ACC112 (cell line): ENCODE measurements at regions not wholly inside any gene's neighbourhood (a gene's known extent, or its start where the extent isn't known, plus 50 kb on each side); places are given as distances from the start of the nearest gene placed in this dataset.
"Not testable (repeated sequence)": the region's sequence is repeated elsewhere in the genome, so short reads cannot be mapped to it uniquely, and the experiment has no call there.

ENCODE experiments used
- H2AFZ ChIP-seq: fragments of 200-600 bp; sonication (generic); one replicate; pipeline ENCODE4 v1.6.0; 2017; ENCODE audit warnings: antibody characterized with exemption, low read length; ENCODE audit not compliant: unreplicated experiment
- H3K27ac ChIP-seq: fragments of 200-600 bp; sonication (generic); 2 replicates; pipeline ENCODE4 v1.5.1; 2014; ENCODE audit warnings: low read depth, mild to moderate bottlenecking, antibody characterized with exemption, low read length, moderate library complexity
- H3K27me3 ChIP-seq: fragments of 200-600 bp; sonication (generic); 2 replicates; pipeline ENCODE4 v1.6.1; 2014; ENCODE audit warnings: mild to moderate bottlenecking, antibody characterized with exemption, low read length, moderate library complexity, mixed read lengths; ENCODE audit not compliant: insufficient read depth
- H3K36me3 ChIP-seq: fragments of 200-600 bp; sonication (generic); 2 replicates; pipeline ENCODE4 v1.6.1; 2016; ENCODE audit warnings: mild to moderate bottlenecking, antibody characterized with exemption, low read length, moderate library complexity, mixed read lengths; ENCODE audit not compliant: insufficient read depth
- H3K4me1 ChIP-seq: fragments of 200-600 bp; sonication (generic); one replicate; pipeline ENCODE4 v1.6.1; 2016; ENCODE audit warnings: low read length, mixed read lengths; ENCODE audit not compliant: insufficient read depth, unreplicated experiment, control insufficient read depth
- H3K4me3 ChIP-seq: fragments of 200-600 bp; sonication (generic); 2 replicates; pipeline ENCODE4 v1.5.1; 2014; ENCODE audit warnings: mild to moderate bottlenecking, low read depth, low read length
- H3K79me2 ChIP-seq: fragments of 200-600 bp; sonication (generic); one replicate; pipeline ENCODE4 v1.6.0; 2016; ENCODE audit warnings: low read length; ENCODE audit not compliant: control insufficient read depth, unreplicated experiment, insufficient read depth

- H3K4me1 ChIP-seq: no peaks in the 10 kb centered on the region
- H3K27ac ChIP-seq: no peak overlapping the region
- H3K4me3 ChIP-seq: no peak overlapping the region
- H2AFZ ChIP-seq: no peak overlapping the region
- H3K27me3 ChIP-seq: no peaks in the 10 kb centered on the region
- no peaks in the 10 kb centered on the region for H3K36me3 ChIP-seq
- H3K79me2 ChIP-seq: no peaks in the 10 kb centered on the region
Measured at GRCh38 chr6:82607998-82608725, 244.5 kb downstream of the TPBG start.

GRCh38 chr6:82608781-82609180, 245.2 kb downstream of the TPBG start:
- no peak overlapping the region for H2AFZ ChIP-seq
- H3K79me2 ChIP-seq: no peaks in the 10 kb centered on the region
- H3K27ac ChIP-seq: no peak overlapping the region
- no peaks in the 10 kb centered on the region for H3K36me3 ChIP-seq
- no peaks in the 10 kb centered on the region for H3K27me3 ChIP-seq
- no peaks in the 10 kb centered on the region for H3K4me1 ChIP-seq
- H3K4me3 ChIP-seq: no peak overlapping the region

- H3K4me3 ChIP-seq: no peak overlapping the region
- no peaks in the 10 kb centered on the region for H3K79me2 ChIP-seq
- H3K4me1 ChIP-seq: no peaks in the 10 kb centered on the region
- no peak overlapping the region for H3K27ac ChIP-seq
- H3K36me3 ChIP-seq: no peaks in the 10 kb centered on the region
- H2AFZ ChIP-seq: no peak overlapping the region
- H3K27me3 ChIP-seq: no peaks in the 10 kb centered on the region
Measured at GRCh38 chr6:82611751-82612150, 248.1 kb downstream of the TPBG start.

- H3K79me2 ChIP-seq: no peaks in the 10 kb centered on the region
- H3K36me3 ChIP-seq: no peaks in the 10 kb centered on the region
- H3K4me3 ChIP-seq: no peak overlapping the region
- no peak overlapping the region for H2AFZ ChIP-seq
- no peak overlapping the region for H3K27ac ChIP-seq
- no peaks in the 10 kb centered on the region for H3K27me3 ChIP-seq
- H3K4me1 ChIP-seq: no peaks in the 10 kb centered on the region
Measured at GRCh38 chr6:82612475-82613039, 248.9 kb downstream of the TPBG start.

GRCh38 chr6:82614518-82614917, 250.9 kb downstream of the TPBG start:
- H3K36me3 ChIP-seq: no peaks in the 10 kb centered on the region
- no peaks in the 10 kb centered on the region for H3K79me2 ChIP-seq
- H2AFZ ChIP-seq: no peak overlapping the region
- no peaks in the 10 kb centered on the region for H3K27me3 ChIP-seq
- H3K4me3 ChIP-seq: no peak overlapping the region
- H3K4me1 ChIP-seq: no peaks in the 10 kb centered on the region
- no peak overlapping the region for H3K27ac ChIP-seq

- no peaks in the 10 kb centered on the region for H3K4me1 ChIP-seq
- H2AFZ ChIP-seq: no peak overlapping the region
- no peaks in the 10 kb centered on the region for H3K27me3 ChIP-seq
- no peak overlapping the region for H3K4me3 ChIP-seq
- H3K27ac ChIP-seq: no peak overlapping the region
- H3K79me2 ChIP-seq: no peaks in the 10 kb centered on the region
- no peaks in the 10 kb centered on the region for H3K36me3 ChIP-seq
Measured at GRCh38 chr6:82616386-82617028, 252.9 kb downstream of the TPBG start.

GRCh38 chr6:82617648-82618047, 254.0 kb downstream of the TPBG start:
- no peaks in the 10 kb centered on the region for H3K79me2 ChIP-seq
- no peaks in the 10 kb centered on the region for H3K27me3 ChIP-seq
- H3K36me3 ChIP-seq: no peaks in the 10 kb centered on the region
- no peak overlapping the region for H2AFZ ChIP-seq
- H3K4me3 ChIP-seq: no peak overlapping the region
- no peaks in the 10 kb centered on the region for H3K4me1 ChIP-seq
- H3K27ac ChIP-seq: no peak overlapping the region

GRCh38 chr6:82619573-82619972, 256.0 kb downstream of the TPBG start:
- Histone ChIP-seq H2AFZ (no peak overlapping the region), H3K79me2 (no peaks in the 10 kb centered on the region), H3K27me3 (no peaks in the 10 kb centered on the region), H3K36me3 (no peaks in the 10 kb centered on the region), H3K4me3 (no peak overlapping the region), H3K4me1 (no peaks in the 10 kb centered on the region), H3K27ac (no peak overlapping the region)

- Histone ChIP-seq H3K4me3 (no peak overlapping the region), H3K79me2 (no peaks in the 10 kb centered on the region), H3K27ac (no peak overlapping the region), H3K27me3 (no peaks in the 10 kb centered on the region), H3K4me1 (no peaks in the 10 kb centered on the region), H3K36me3 (no peaks in the 10 kb centered on the region), H2AFZ (no peak overlapping the region)
Measured at GRCh38 chr6:82622461-82622860, 258.8 kb downstream of the TPBG start.

GRCh38 chr6:82624251-82624650, 260.6 kb downstream of the TPBG start:
- no peaks in the 10 kb centered on the region for H3K27me3 ChIP-seq
- H2AFZ ChIP-seq: no peak overlapping the region
- no peak overlapping the region for H3K4me3 ChIP-seq
- H3K4me1 ChIP-seq: no peaks in the 10 kb centered on the region
- H3K79me2 ChIP-seq: no peaks in the 10 kb centered on the region
- no peak overlapping the region for H3K27ac ChIP-seq
- no peaks in the 10 kb centered on the region for H3K36me3 ChIP-seq

- H3K4me1 ChIP-seq, H3K27me3 ChIP-seq, H3K27ac ChIP-seq, H2AFZ ChIP-seq, H3K4me3 ChIP-seq, H3K36me3 ChIP-seq, H3K79me2 ChIP-seq: not testable (repeated sequence)
Measured at GRCh38 chr6:82626946-82627345, 263.3 kb downstream of the TPBG start.
